Skeletal muscle tissue (tissue), 3 donors: ENCODE measurements at regions not wholly inside any gene's neighbourhood (a gene's known extent, or its start where the extent isn't known, plus 50 kb on each side); places are given as distances from the start of the nearest gene placed in this dataset.

ENCODE experiments used
- H3K27ac ChIP-seq: one replicate; pipeline ENCODE4 v1.7.0; 2013; ENCODE audit warnings: mild to moderate bottlenecking, low read depth, low read length, inconsistent platforms
- H3K27me3 ChIP-seq, 3 donors: one replicate each; pipeline ENCODE4 v1.7.0; 2013; ENCODE audit warnings: low read length in 3 of 3; ENCODE audit not compliant: control insufficient read depth in 3 of 3, insufficient read depth in 3 of 3
- H3K36me3 ChIP-seq, 3 donors: one replicate each; pipeline ENCODE4 v1.7.0; 2013; ENCODE audit warnings: low read length in 3 of 3; ENCODE audit not compliant: control insufficient read depth in 3 of 3, insufficient read depth in 3 of 3
- H3K4me1 ChIP-seq, 3 donors: one replicate each; pipeline ENCODE4 v1.7.0; 2013; ENCODE audit warnings: low read length in 3 of 3, mild to moderate bottlenecking in 3 of 3; ENCODE audit not compliant: control insufficient read depth in 3 of 3, insufficient read depth in 3 of 3
- H3K4me3 ChIP-seq, 3 donors: one replicate each; pipeline ENCODE4 v1.7.0; 2013; ENCODE audit warnings: low read length in 3 of 3
- H3K9ac ChIP-seq, 3 donors: one replicate each; pipeline ENCODE4 v1.7.0; 2013; ENCODE audit warnings: low read length in 3 of 3, mild to moderate bottlenecking in 3 of 3, moderate library complexity in 2 of 3, low read depth in 1 of 3
- H3K9me3 ChIP-seq, 3 donors: one replicate each; pipeline ENCODE4 v1.7.0; 2013; ENCODE audit warnings: low read length in 3 of 3; ENCODE audit not compliant: control insufficient read depth in 3 of 3
- donor health status: Osteomylitis.

GRCh38 chr14:61176686-61177085 is 104.5 kb downstream of the TMEM30B start:
- Histone ChIP-seq H3K4me1 (peaks cover 0 to 14% (median 9%) of the 10 kb centered on the region in 3 donors), H3K27ac (no peak overlapping the region), H3K27me3 (no peaks in the 10 kb centered on the region), H3K9me3 (no peaks in the 10 kb centered on the region), H3K9ac (no peak overlapping the region), H3K36me3 (no peaks in the 10 kb centered on the region), H3K4me3 (no peak overlapping the region)

DNA sequence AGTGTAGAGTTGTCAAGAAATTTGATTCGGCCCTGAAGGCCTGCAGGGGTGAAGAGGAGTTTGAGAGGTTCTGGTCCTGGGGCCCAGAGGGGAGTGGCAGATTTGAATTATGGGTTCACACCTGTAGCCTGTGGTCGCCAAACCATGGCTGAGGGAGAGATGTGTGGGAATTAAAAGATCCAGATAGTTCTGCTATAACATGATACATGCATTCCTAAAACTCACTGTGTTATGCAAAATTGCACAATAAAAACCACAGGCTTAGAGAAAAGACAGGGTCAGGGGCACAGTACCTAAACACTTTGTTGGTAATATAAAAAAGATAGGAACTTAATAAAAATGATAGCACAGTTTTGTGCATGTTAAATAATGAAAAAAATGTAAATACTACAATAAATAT is 106.2 kb downstream of the TMEM30B start:
- no peaks in the 10 kb centered on the region for H3K36me3 ChIP-seq
- H3K4me1 ChIP-seq = peaks cover 0 to 14% (median 9%) of the 10 kb centered on the region in 3 donors
- no peaks in the 10 kb centered on the region for H3K27me3 ChIP-seq
- H3K9me3 ChIP-seq = no peaks in the 10 kb centered on the region
- no peak overlapping the region for H3K27ac ChIP-seq
- H3K4me3 ChIP-seq = no peak overlapping the region
- H3K9ac ChIP-seq = no peak overlapping the region

- Histone ChIP-seq H3K9ac (no peak overlapping the region), H3K27ac (no peak overlapping the region), H3K9me3 (no peaks in the 10 kb centered on the region)
These were observed 106.7 kb downstream of the TMEM30B start for GRCh38 chr14:61174441-61174891.

DNA sequence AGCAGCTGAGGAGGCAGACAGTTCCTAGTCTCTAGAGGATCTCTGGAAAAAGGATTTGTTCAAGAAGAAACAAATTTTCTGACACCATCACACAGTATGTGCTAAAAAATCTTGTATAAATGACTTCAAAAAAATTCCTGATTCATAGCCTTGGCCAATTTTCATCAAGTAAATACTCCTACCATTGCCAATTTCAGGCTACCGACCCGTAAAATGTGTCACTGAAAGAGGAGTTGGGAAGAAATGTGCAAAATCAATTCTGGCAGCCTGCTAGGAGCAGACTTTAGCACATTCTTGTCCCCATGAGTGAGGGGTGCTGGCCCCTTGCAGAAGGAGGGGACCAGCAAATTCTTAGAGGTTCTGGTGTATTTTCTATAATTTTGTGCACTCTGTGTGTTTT is 109.4 kb downstream of the TMEM30B start:
- Histone ChIP-seq H3K4me1 (no peaks in the 10 kb centered on the region), H3K27me3 (no peaks in the 10 kb centered on the region), H3K9me3 (no peaks in the 10 kb centered on the region), H3K4me3 (no peak overlapping the region), H3K9ac (no peak overlapping the region), H3K36me3 (no peaks in the 10 kb centered on the region), H3K27ac (no peak overlapping the region)

More at GRCh38 chr14:61174441-61174891, 106.7 kb downstream of the TMEM30B start:
- H3K27me3 ChIP-seq = no peaks in the 10 kb centered on the region
- H3K36me3 ChIP-seq = no peaks in the 10 kb centered on the region
- peaks cover 0 to 14% (median 9%) of the 10 kb centered on the region in 3 donors for H3K4me1 ChIP-seq
- H3K4me3 ChIP-seq = no peak overlapping the region

DNA sequence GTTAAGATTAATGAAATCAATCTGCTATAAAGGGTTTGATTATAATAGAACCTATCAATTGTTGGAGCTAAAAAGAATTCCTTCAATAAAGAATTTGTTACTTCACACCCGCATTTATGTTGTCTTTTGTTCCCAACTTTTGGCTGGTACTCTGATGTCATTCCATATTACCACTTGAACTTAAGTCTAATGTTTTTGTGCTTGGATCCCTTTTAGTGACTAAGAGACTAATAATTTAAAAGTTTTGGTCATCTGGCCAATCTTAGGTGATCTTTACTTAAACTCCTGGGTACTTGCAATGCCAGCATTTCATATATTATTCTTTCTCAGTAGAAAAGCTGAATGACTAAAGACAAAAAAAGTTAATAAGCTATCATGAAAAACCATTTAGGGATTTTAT is 113.0 kb downstream of the TMEM30B start:
- no peaks in the 10 kb centered on the region for H3K36me3 ChIP-seq

GRCh38 chr14:61167642-61168041 is 113.5 kb downstream of the TMEM30B start:
- no peaks in the 10 kb centered on the region for H3K27me3 ChIP-seq
- H3K36me3 ChIP-seq = no peaks in the 10 kb centered on the region
- no peak overlapping the region for H3K4me3 ChIP-seq
- H3K9ac ChIP-seq = no peak overlapping the region
- no peaks in the 10 kb centered on the region for H3K4me1 ChIP-seq
- H3K9me3 ChIP-seq = no peaks in the 10 kb centered on the region
- H3K27ac ChIP-seq = no peak overlapping the region

More for the DNA sequence above, 113.0 kb downstream of the TMEM30B start:
- no peaks in the 10 kb centered on the region for H3K4me1 ChIP-seq
- H3K4me3 ChIP-seq = no peak overlapping the region
- no peaks in the 10 kb centered on the region for H3K9me3 ChIP-seq
- no peaks in the 10 kb centered on the region for H3K27me3 ChIP-seq
- H3K27ac ChIP-seq = no peak overlapping the region
- no peak overlapping the region for H3K9ac ChIP-seq

- Histone ChIP-seq H3K27ac (no peak overlapping the region), H3K9ac (no peak overlapping the region), H3K27me3 (no peaks in the 10 kb centered on the region), H3K4me1 (no peaks in the 10 kb centered on the region), H3K4me3 (no peak overlapping the region), H3K36me3 (no peaks in the 10 kb centered on the region), H3K9me3 (no peaks in the 10 kb centered on the region)
These were observed 120.3 kb downstream of the TMEM30B start for GRCh38 chr14:61160798-61161197.

- Histone ChIP-seq H3K27ac (no peak overlapping the region), H3K9me3 (no peaks in the 10 kb centered on the region), H3K9ac (no peak overlapping the region), H3K4me3 (no peak overlapping the region), H3K4me1 (no peaks in the 10 kb centered on the region), H3K27me3 (no peaks in the 10 kb centered on the region), H3K36me3 (no peaks in the 10 kb centered on the region)
These were observed 126.5 kb downstream of the TMEM30B start for GRCh38 chr14:61154641-61155040.

GRCh38 chr14:61153914-61154545 is 127.1 kb downstream of the TMEM30B start:
- Histone ChIP-seq H3K27ac (no peak overlapping the region), H3K36me3 (no peaks in the 10 kb centered on the region), H3K9me3 (no peaks in the 10 kb centered on the region), H3K4me3 (no peak overlapping the region), H3K4me1 (peaks cover 0 to 1% (median 0%) of the 10 kb centered on the region in 3 donors), H3K9ac (no peak overlapping the region), H3K27me3 (no peaks in the 10 kb centered on the region)

GRCh38 chr14:61153431-61153830 is 127.7 kb downstream of the TMEM30B start:
- H3K4me1 ChIP-seq = peaks cover 2 to 7% (median 5%) of the 10 kb centered on the region in 3 donors
- H3K27ac ChIP-seq = no peak overlapping the region
- no peaks in the 10 kb centered on the region for H3K9me3 ChIP-seq
- H3K9ac ChIP-seq = no peak overlapping the region
- no peaks in the 10 kb centered on the region for H3K27me3 ChIP-seq
- H3K4me3 ChIP-seq = no peak overlapping the region
- H3K36me3 ChIP-seq = no peaks in the 10 kb centered on the region
